Smooth muscle cell (in vitro differentiated cells): ENCODE measurements at regions not wholly inside any gene's neighbourhood (a gene's known extent, or its start where the extent isn't known, plus 50 kb on each side); places are given as distances from the start of the nearest gene placed in this dataset.

Experiments
- DNase-seq: peaks from one replicate; lab custom pipeline; 2025; ENCODE audit not compliant: unreplicated experiment; lab: John Stamatoyannopoulos, UW
- H2AFZ ChIP-seq: fragments of 200-600 bp; sonication (generic); 2 replicates; pipeline ENCODE4 v1.6.0; 2016; ENCODE audit warnings: antibody characterized with exemption, low read depth, mild to moderate bottlenecking
- H3F3A ChIP-seq: fragments of 200-600 bp; sonication (generic); 2 replicates; pipeline ENCODE4 v1.6.0; 2017; ENCODE audit warnings: antibody characterized with exemption, low read depth
- H3K27ac ChIP-seq: fragments of 200-600 bp; sonication (generic); 2 replicates; pipeline ENCODE4 v1.5.1; 2016; ENCODE audit warnings: low read depth, mild to moderate bottlenecking
- H3K27me3 ChIP-seq: fragments of 200-600 bp; sonication (generic); 2 replicates; pipeline ENCODE4 v1.6.1; 2016; ENCODE audit warnings: low read depth, mild to moderate bottlenecking
- H3K36me3 ChIP-seq: fragments of 200-600 bp; sonication (generic); 2 replicates; pipeline ENCODE4 v1.5.1; 2016; ENCODE audit warnings: low read depth
- H3K4me1 ChIP-seq: fragments of 200-600 bp; sonication (generic); 2 replicates; pipeline ENCODE4 v1.5.1; 2016; ENCODE audit warnings: low read depth
- H3K4me2 ChIP-seq: fragments of 200-600 bp; sonication (generic); 2 replicates; pipeline ENCODE4 v1.6.0; 2016; ENCODE audit warnings: mild to moderate bottlenecking
- H3K4me3 ChIP-seq: fragments of 200-600 bp; sonication (generic); 2 replicates; pipeline ENCODE4 v1.5.1; 2016; ENCODE audit warnings: mild to moderate bottlenecking
- H3K79me2 ChIP-seq: fragments of 200-600 bp; sonication (generic); 2 replicates; pipeline ENCODE4 v1.6.0; 2016; ENCODE audit warnings: low read depth, mild to moderate bottlenecking
- H3K9ac ChIP-seq: fragments of 200-600 bp; sonication (generic); 2 replicates; pipeline ENCODE4 v1.6.0; 2016; ENCODE audit warnings: low read depth
- H3K9me3 ChIP-seq: fragments of 200-600 bp; sonication (generic); replicated peaks from 2 replicates; pipeline ENCODE4 v1.5.1; 2016; ENCODE audit warnings: low read depth
- H4K20me1 ChIP-seq: fragments of 200-600 bp; sonication (generic); 2 replicates; pipeline ENCODE4 v1.6.0; 2016; ENCODE audit warnings: low read depth
- CTCF ChIP-seq: fragments of 200-600 bp; sonication (generic); IDR thresholded peaks from 2 replicates; pipeline ENCODE4 v1.5.1; 2017; ENCODE audit warnings: borderline replicate concordance, mild to moderate bottlenecking, antibody characterized with exemption; ENCODE audit not compliant: insufficient read depth, poor library complexity, severe bottlenecking
- WGBS: methylation state at CpG from one replicate; pipeline ENCODE4 v1.1.7; 2016; ENCODE audit warnings: low lambda C conversion rate; 5-methylcytosine and 5-hydroxymethylcytosine counted together

DNA sequence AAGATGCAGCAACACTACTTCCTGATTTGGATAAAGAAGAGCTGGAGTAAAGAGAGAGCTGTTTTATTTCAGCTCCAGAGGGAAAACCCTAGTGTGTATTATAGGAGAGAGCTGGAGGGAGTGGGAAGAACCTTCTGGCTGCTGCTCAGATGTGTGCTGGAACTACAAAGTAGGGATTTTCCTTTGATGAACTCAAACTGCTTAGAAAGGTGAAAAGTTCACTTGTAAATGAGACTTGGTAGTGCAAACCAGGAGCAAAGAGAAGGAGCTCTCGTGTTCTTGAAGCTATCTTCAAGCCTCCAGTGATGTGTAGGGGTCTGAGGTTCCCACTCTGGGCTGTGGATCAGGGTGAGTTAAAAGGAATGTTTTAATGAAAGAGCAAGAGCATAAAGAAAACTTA lies 110.4 kb downstream of the EDEM1 start:
- no peaks in the 10 kb centered on the region for H3K4me1 ChIP-seq
- WGBS = 41% methylated on average over 1 of the region's 1 CpG
- DNase-seq = no peak
- H3K4me3 ChIP-seq = no peak overlapping the region
- no peaks in the 10 kb centered on the region for H3F3A ChIP-seq
- no peaks in the 10 kb centered on the region for H3K79me2 ChIP-seq
- no peaks in the 10 kb centered on the region for H3K36me3 ChIP-seq
- no peaks in the 10 kb centered on the region for H3K27me3 ChIP-seq
- no peak overlapping the region for H3K27ac ChIP-seq
- H3K9me3 ChIP-seq = no peaks in the 10 kb centered on the region
- H4K20me1 ChIP-seq = no peaks in the 10 kb centered on the region
- no peak overlapping the region for H3K9ac ChIP-seq
- H3K4me2 ChIP-seq = no peak overlapping the region
- H2AFZ ChIP-seq = no peak overlapping the region
- no peak for TF ChIP-seq CTCF

DNA sequence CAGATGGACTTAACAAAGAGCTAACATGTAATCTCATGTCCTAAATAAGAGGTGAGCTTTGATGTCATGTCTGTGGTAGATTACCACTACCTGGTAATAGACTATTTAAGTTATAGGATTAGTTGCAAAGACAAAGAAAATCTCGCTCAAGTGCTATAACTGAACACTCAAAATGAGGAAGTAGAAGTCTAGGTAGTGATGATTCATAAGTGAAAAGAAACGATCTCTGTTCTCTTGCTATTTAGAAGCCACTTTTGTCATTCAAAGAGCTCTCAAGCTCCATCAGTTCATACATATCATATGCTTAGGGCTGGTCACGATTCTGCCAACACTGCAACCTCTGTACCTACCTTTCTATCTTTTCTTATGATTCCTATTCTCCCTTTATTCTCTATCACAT lies 110.9 kb downstream of the EDEM1 start:
- H3F3A ChIP-seq = no peaks in the 10 kb centered on the region
- no peaks in the 10 kb centered on the region for H3K79me2 ChIP-seq
- H3K27ac ChIP-seq = peak overlapping the region; percentile 26
- no peak overlapping the region for H3K9ac ChIP-seq
- H3K4me3 ChIP-seq = no peak overlapping the region
- TF ChIP-seq CTCF = no peak
- no peaks in the 10 kb centered on the region for H4K20me1 ChIP-seq
- no peak overlapping the region for H2AFZ ChIP-seq
- H3K36me3 ChIP-seq = no peaks in the 10 kb centered on the region
- no peak overlapping the region for H3K4me2 ChIP-seq
- 61% methylated on average over 3 of the region's 3 CpGs for WGBS
- H3K4me1 ChIP-seq = no peaks in the 10 kb centered on the region
- no peak for DNase-seq
- no peaks in the 10 kb centered on the region for H3K9me3 ChIP-seq
- no peaks in the 10 kb centered on the region for H3K27me3 ChIP-seq

GRCh38 chr3:5299161-5299560 lies 111.7 kb downstream of the EDEM1 start:
- Histone ChIP-seq H3K27me3 (no peaks in the 10 kb centered on the region), H3K36me3 (no peaks in the 10 kb centered on the region), H3F3A (no peaks in the 10 kb centered on the region), H3K4me1 (no peaks in the 10 kb centered on the region), H3K4me2 (no peak overlapping the region), H3K4me3 (no peak overlapping the region), H3K27ac (peak overlapping the region; percentile 26), H4K20me1 (no peaks in the 10 kb centered on the region), H2AFZ (no peak overlapping the region), H3K79me2 (no peaks in the 10 kb centered on the region), H3K9me3 (no peaks in the 10 kb centered on the region), H3K9ac (no peak overlapping the region)
- no peak for DNase-seq
- WGBS = 28% methylated on average over 3 of the region's 3 CpGs
- no peak for TF ChIP-seq CTCF

GRCh38 chr3:5300638-5301037 lies 113.1 kb downstream of the EDEM1 start:
- no peaks in the 10 kb centered on the region for H3F3A ChIP-seq
- no peak overlapping the region for H3K4me2 ChIP-seq
- DNase-seq = no peak
- no peaks in the 10 kb centered on the region for H3K36me3 ChIP-seq
- no peaks in the 10 kb centered on the region for H3K4me1 ChIP-seq
- no peaks in the 10 kb centered on the region for H4K20me1 ChIP-seq
- no peaks in the 10 kb centered on the region for H3K9me3 ChIP-seq
- TF ChIP-seq CTCF = no peak
- no peak overlapping the region for H3K9ac ChIP-seq
- H2AFZ ChIP-seq = no peak overlapping the region
- no peaks in the 10 kb centered on the region for H3K27me3 ChIP-seq
- WGBS = 98% methylated on average over 4 of the region's 4 CpGs
- H3K79me2 ChIP-seq = no peaks in the 10 kb centered on the region
- H3K4me3 ChIP-seq = no peak overlapping the region
- no peak overlapping the region for H3K27ac ChIP-seq
